ENCODE measurements at regions not wholly inside any gene's neighbourhood (a gene's known extent, or its start where the extent isn't known, plus 50 kb on each side); places are given as distances from the start of the nearest gene placed in this dataset.

- TF ChIP-seq EZH2 (IDR thresholded peaks at IDR 0.05; ENCODE audit: low read length) (no peak), CTCF (optimal IDR thresholded peaks at IDR 0.05 in 1 of 3, IDR thresholded peaks at IDR 0.05 in 1 of 3, conservative IDR thresholded peaks at IDR 0.05 in 1 of 3; ENCODE audit: extremely low read depth in 1 of 3, insufficient read depth in 2 of 3, low read length in 3 of 3) (no peak)
These were observed 717.3 kb upstream of the ACTRT1 start for GRCh38 chrX:128769495-128769894.

All from keratinocyte (primary cell).